GM18511 (cell line): ENCODE measurements at regions not wholly inside any gene's neighbourhood (a gene's known extent, or its start where the extent isn't known, plus 50 kb on each side); places are given as distances from the start of the nearest gene placed in this dataset.
"Not testable (repeated sequence)": the region's sequence is repeated elsewhere in the genome, so short reads cannot be mapped to it uniquely, and the experiment has no call there.

Source experiments
- ATAC-seq: cut with Tn5 transposase; IDR thresholded peaks from one replicate; pipeline ENCODE4 v1.9.1; 2021; ENCODE audit warnings: mild to moderate bottlenecking, moderate library complexity; ENCODE audit not compliant: unreplicated experiment

GRCh38 chr18:10138719-10139118 is 224.9 kb downstream of the VAPA start:
- ATAC-seq = no peak

GRCh38 chr18:10139783-10140410 is 226.1 kb downstream of the VAPA start:
- ATAC-seq = no peak

GRCh38 chr18:10140461-10141282 is 226.9 kb downstream of the VAPA start:
- ATAC-seq = no peak

GRCh38 chr18:10141559-10141958 is 227.7 kb downstream of the VAPA start:
- ATAC-seq = no peak

- ATAC-seq = no peak
Observed at GRCh38 chr18:10142056-10142455, 228.2 kb downstream of the VAPA start.

GRCh38 chr18:10142496-10143160 is 228.8 kb downstream of the VAPA start:
- ATAC-seq = no peak

- ATAC-seq = no peak
Observed at GRCh38 chr18:10143596-10143995, 229.8 kb downstream of the VAPA start.

- ATAC-seq = no peak
Observed at GRCh38 chr18:10145546-10145945, 231.7 kb downstream of the VAPA start.

- ATAC-seq = no peak
Observed at GRCh38 chr18:10147226-10147625, 233.4 kb downstream of the VAPA start.

- ATAC-seq = no peak
Observed at GRCh38 chr18:10147752-10148151, 233.9 kb downstream of the VAPA start.

- ATAC-seq = no peak
Observed at GRCh38 chr18:10148189-10148929, 234.5 kb downstream of the VAPA start.

- ATAC-seq = no peak
Observed at GRCh38 chr18:10149768-10150556, 236.1 kb downstream of the VAPA start.

- ATAC-seq = not testable (repeated sequence)
Observed at GRCh38 chr18:10150576-10150975, 236.8 kb downstream of the VAPA start.

GRCh38 chr18:10152475-10152874 is 238.7 kb downstream of the VAPA start:
- ATAC-seq = no peak

- no peak for ATAC-seq
Observed at GRCh38 chr18:10153924-10154752, 240.3 kb downstream of the VAPA start.

- ATAC-seq = no peak
Observed at GRCh38 chr18:10157706-10158105, 243.9 kb downstream of the VAPA start.

- no peak for ATAC-seq
Observed at GRCh38 chr18:10160251-10160650, 246.4 kb downstream of the VAPA start.

GRCh38 chr18:10161315-10161714 is 247.5 kb downstream of the VAPA start:
- no peak for ATAC-seq

GRCh38 chr18:10162340-10162739 is 248.5 kb downstream of the VAPA start:
- ATAC-seq = no peak
